Neural progenitor cell (in vitro differentiated cells): ENCODE measurements at regions not wholly inside any gene's neighbourhood (a gene's known extent, or its start where the extent isn't known, plus 50 kb on each side); places are given as distances from the start of the nearest gene placed in this dataset.

Experiments used
- EZH2 ChIP-seq: fragments of 200-600 bp; sonication (generic); IDR thresholded peaks from 2 replicates; pipeline ENCODE4 v1.6.1; 2017; ENCODE audit warnings: antibody characterized with exemption, mild to moderate bottlenecking, moderate library complexity
- TF ChIP-seq, protein P1 (sequence below): fragments of 200-600 bp; sonication (generic); IDR thresholded peaks from 2 replicates; pipeline ENCODE4 v1.5.1; 2017; ENCODE audit warnings: antibody characterized with exemption, mild to moderate bottlenecking

- TF ChIP-seq, protein P1, sequence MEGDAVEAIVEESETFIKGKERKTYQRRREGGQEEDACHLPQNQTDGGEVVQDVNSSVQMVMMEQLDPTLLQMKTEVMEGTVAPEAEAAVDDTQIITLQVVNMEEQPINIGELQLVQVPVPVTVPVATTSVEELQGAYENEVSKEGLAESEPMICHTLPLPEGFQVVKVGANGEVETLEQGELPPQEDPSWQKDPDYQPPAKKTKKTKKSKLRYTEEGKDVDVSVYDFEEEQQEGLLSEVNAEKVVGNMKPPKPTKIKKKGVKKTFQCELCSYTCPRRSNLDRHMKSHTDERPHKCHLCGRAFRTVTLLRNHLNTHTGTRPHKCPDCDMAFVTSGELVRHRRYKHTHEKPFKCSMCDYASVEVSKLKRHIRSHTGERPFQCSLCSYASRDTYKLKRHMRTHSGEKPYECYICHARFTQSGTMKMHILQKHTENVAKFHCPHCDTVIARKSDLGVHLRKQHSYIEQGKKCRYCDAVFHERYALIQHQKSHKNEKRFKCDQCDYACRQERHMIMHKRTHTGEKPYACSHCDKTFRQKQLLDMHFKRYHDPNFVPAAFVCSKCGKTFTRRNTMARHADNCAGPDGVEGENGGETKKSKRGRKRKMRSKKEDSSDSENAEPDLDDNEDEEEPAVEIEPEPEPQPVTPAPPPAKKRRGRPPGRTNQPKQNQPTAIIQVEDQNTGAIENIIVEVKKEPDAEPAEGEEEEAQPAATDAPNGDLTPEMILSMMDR, result no peak
- TF ChIP-seq EZH2, result no peak
These were observed 71.9 kb downstream of the KIF4B start for GRCh38 chr5:155085282-155085989.
